MM.1S (cell line): ENCODE measurements at regions not wholly inside any gene's neighbourhood (a gene's known extent, or its start where the extent isn't known, plus 50 kb on each side); places are given as distances from the start of the nearest gene placed in this dataset.

Experiments
- EZH2 ChIP-seq: fragments of 300-600 bp; sonication (generic); optimal IDR thresholded peaks from 2 replicates; pipeline ENCODE3; 2017; ENCODE audit warnings: low read depth, mild to moderate bottlenecking, antibody characterized with exemption, low read length, mixed read lengths
- EZH2phosphoT487 ChIP-seq: fragments of 300-600 bp; sonication (generic); IDR thresholded peaks from 2 replicates; pipeline ENCODE4 v1.6.1; 2018; ENCODE audit warnings: antibody characterized with exemption, low read length
- TF ChIP-seq, protein P1 (sequence below): fragments of 300-600 bp; sonication (generic); IDR thresholded peaks from 2 replicates; pipeline ENCODE4 v1.5.1; 2016; ENCODE audit warnings: antibody characterized with exemption, low read length, mixed read lengths

DNA sequence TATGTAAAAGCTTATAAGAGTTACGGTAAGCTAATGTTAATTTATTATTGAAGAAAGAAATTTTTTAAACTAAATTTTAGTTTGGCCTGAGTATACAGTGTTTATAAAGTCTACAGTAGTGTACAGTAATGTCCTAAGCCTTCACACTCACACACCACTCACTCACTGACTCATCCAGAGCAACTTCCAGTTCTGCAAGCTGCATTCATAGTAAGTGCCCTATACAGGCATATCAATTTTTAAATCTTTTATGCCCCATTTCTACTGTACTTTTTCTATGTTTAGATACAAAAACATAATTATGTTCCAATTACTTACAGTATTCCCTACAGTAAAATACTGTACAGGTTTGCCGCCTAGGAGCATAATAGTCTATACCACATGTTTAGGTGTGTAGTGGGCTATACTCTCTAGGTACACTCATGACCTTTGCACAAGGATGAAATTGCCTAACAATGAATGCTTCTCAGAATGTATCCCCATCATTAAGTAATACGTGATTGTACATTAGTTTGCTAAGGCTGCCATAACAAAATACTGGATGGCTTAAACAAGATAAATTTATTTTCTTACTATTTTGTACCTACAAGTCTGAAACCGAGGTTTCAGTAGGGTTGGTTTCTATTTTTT is 333.8 kb upstream of the PCDH7 start:
- TF ChIP-seq, protein P1, sequence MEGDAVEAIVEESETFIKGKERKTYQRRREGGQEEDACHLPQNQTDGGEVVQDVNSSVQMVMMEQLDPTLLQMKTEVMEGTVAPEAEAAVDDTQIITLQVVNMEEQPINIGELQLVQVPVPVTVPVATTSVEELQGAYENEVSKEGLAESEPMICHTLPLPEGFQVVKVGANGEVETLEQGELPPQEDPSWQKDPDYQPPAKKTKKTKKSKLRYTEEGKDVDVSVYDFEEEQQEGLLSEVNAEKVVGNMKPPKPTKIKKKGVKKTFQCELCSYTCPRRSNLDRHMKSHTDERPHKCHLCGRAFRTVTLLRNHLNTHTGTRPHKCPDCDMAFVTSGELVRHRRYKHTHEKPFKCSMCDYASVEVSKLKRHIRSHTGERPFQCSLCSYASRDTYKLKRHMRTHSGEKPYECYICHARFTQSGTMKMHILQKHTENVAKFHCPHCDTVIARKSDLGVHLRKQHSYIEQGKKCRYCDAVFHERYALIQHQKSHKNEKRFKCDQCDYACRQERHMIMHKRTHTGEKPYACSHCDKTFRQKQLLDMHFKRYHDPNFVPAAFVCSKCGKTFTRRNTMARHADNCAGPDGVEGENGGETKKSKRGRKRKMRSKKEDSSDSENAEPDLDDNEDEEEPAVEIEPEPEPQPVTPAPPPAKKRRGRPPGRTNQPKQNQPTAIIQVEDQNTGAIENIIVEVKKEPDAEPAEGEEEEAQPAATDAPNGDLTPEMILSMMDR: no peak
- no peak for TF ChIP-seq EZH2phosphoT487
- TF ChIP-seq EZH2: no peak
